ENCODE measurements at regions not wholly inside any gene's neighbourhood (a gene's known extent, or its start where the extent isn't known, plus 50 kb on each side); places are given as distances from the start of the nearest gene placed in this dataset.

DNA sequence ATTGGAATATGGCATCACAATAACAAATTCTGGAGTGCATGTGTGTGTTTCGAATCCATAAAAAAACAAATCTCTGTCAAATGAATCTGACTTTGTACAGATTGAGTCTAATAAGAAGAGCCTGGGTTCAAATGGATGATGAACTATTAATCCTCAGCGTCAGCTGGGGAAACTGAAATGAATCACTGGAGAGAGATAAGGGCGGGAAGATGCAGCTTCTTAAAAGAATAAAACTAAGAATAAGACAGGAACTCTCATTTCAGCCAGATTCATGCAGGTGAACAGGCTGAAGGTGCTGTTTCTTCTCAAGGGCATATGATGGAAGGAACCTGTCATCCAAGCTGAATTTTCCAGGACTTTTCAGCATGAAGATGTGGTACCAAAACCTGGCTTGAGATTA, 202.6 kb upstream of the TRIB2 start:
- Mint-ChIP-seq H3K4me1 (no peaks in the 10 kb centered on the region), H3K27me3 (ENCODE audit: insufficient read depth, low read depth) (no peaks in the 10 kb centered on the region), H3K4me3 (no peak overlapping the region), H3K27ac (no peak overlapping the region), H3K36me3 (no peaks in the 10 kb centered on the region), H3K9me3 (no peaks in the 10 kb centered on the region)
- Histone ChIP-seq H3K9me3 (ENCODE audit: low read depth) (no peaks in the 10 kb centered on the region), H3K27ac (no peak overlapping the region), H3K9ac (no peak overlapping the region), H3K4me2 (no peak overlapping the region), H3K79me2 (ENCODE audit: low read depth) (no peaks in the 10 kb centered on the region), H3F3A (ENCODE audit: low read depth) (no peaks in the 10 kb centered on the region), H3K4me1 (no peaks in the 10 kb centered on the region), H3K27me3 (no peaks in the 10 kb centered on the region), H4K20me1 (ENCODE audit: low read depth) (no peaks in the 10 kb centered on the region), H3K36me3 (no peaks in the 10 kb centered on the region), H3K4me3 (no peak overlapping the region), H2AFZ (replicated peaks) (no peak overlapping the region)
- TF ChIP-seq EZH2 (IDR thresholded peaks at IDR 0.05), result no peak
- TF ChIP-seq CTCF (IDR thresholded peaks at IDR 0.05), result no peak
- no peak for TF ChIP-seq EZH2phosphoT487 (IDR thresholded peaks at IDR 0.05)
- DNase-seq (ENCODE audit: low spot score), result no peak

GRCh38 chr2:12514631-12515437, 201.9 kb upstream of the TRIB2 start:
- Mint-ChIP-seq H3K4me3 (no peak overlapping the region), H3K4me1 (no peaks in the 10 kb centered on the region), H3K27me3 (ENCODE audit: insufficient read depth, low read depth) (no peaks in the 10 kb centered on the region), H3K27ac (no peak overlapping the region), H3K9me3 (no peaks in the 10 kb centered on the region), H3K36me3 (no peaks in the 10 kb centered on the region)
- no peak for DNase-seq (ENCODE audit: low spot score)
- no peaks in the 10 kb centered on the region for H3K4me1 ChIP-seq
- H2AFZ ChIP-seq (replicated peaks), result no peak overlapping the region
- no peak overlapping the region for H3K4me2 ChIP-seq
- no peaks in the 10 kb centered on the region for H3K79me2 ChIP-seq (ENCODE audit: low read depth)
- H4K20me1 ChIP-seq (ENCODE audit: low read depth), result no peaks in the 10 kb centered on the region
- TF ChIP-seq CTCF (IDR thresholded peaks at IDR 0.05) (no peak), EZH2phosphoT487 (IDR thresholded peaks at IDR 0.05) (no peak), EZH2 (IDR thresholded peaks at IDR 0.05) (no peak)
- H3F3A ChIP-seq (ENCODE audit: low read depth), result no peaks in the 10 kb centered on the region
- H3K27ac ChIP-seq, result no peak overlapping the region
- no peaks in the 10 kb centered on the region for H3K27me3 ChIP-seq
- no peaks in the 10 kb centered on the region for H3K9me3 ChIP-seq (ENCODE audit: low read depth)
- no peaks in the 10 kb centered on the region for H3K36me3 ChIP-seq
- no peak overlapping the region for H3K9ac ChIP-seq
- no peak overlapping the region for H3K4me3 ChIP-seq

GRCh38 chr2:12515871-12516270, 200.9 kb upstream of the TRIB2 start:
- no peak overlapping the region for H3K4me3 Mint-ChIP-seq
- no peaks in the 10 kb centered on the region for H3K27me3 Mint-ChIP-seq (ENCODE audit: insufficient read depth, low read depth)
- Histone ChIP-seq H3K9me3 (ENCODE audit: low read depth) (no peaks in the 10 kb centered on the region), H3K79me2 (ENCODE audit: low read depth) (no peaks in the 10 kb centered on the region), H3K27ac (no peak overlapping the region), H4K20me1 (ENCODE audit: low read depth) (no peaks in the 10 kb centered on the region), H3K4me3 (no peak overlapping the region), H3K27me3 (no peaks in the 10 kb centered on the region), H3K36me3 (no peaks in the 10 kb centered on the region), H3K9ac (no peak overlapping the region), H3K4me1 (no peaks in the 10 kb centered on the region), H3K4me2 (no peak overlapping the region), H2AFZ (replicated peaks) (no peak overlapping the region), H3F3A (ENCODE audit: low read depth) (no peaks in the 10 kb centered on the region)
- H3K36me3 Mint-ChIP-seq, result no peaks in the 10 kb centered on the region
- TF ChIP-seq EZH2phosphoT487 (IDR thresholded peaks at IDR 0.05), result no peak
- no peak for TF ChIP-seq EZH2 (IDR thresholded peaks at IDR 0.05)
- DNase-seq (ENCODE audit: low spot score), result no peak
- H3K9me3 Mint-ChIP-seq, result no peaks in the 10 kb centered on the region
- no peak overlapping the region for H3K27ac Mint-ChIP-seq
- no peaks in the 10 kb centered on the region for H3K4me1 Mint-ChIP-seq

DNA sequence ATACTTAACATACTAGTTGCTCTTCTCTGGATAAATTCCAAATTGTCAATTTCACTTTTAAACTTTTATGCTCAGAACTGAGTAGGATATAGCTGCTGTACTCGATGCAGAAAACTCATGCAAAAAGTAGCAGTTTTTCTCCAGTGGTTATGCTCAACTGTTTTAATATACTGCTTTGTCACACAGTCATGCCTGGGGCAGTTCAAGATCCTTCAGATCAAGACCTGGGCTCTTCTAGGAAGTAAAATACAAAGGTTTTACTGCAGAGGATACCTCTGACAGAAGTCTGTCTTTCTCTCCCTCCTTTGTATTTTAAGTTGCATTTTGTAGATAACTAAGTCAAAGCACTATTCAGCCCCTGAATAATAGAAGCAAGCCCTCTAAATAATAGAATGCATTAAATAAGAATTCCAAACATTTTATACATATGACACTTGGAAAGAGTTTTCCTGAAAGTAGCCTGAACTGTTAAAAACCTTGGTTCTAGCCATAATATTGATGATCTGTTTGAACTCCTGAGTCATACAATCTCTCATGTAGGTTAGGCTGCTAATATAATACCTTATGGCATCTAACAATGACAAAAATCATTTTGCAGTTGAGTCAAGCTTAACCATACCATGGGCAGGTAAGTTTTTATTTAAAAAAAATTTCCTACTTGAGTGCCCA, 183.3 kb upstream of the TRIB2 start:
- Histone ChIP-seq H3K4me3 (no peak overlapping the region), H4K20me1 (ENCODE audit: low read depth) (no peaks in the 10 kb centered on the region), H2AFZ (replicated peaks) (no peak overlapping the region), H3K27me3 (no peaks in the 10 kb centered on the region), H3K9me3 (ENCODE audit: low read depth) (no peaks in the 10 kb centered on the region), H3F3A (ENCODE audit: low read depth) (no peaks in the 10 kb centered on the region), H3K9ac (no peak overlapping the region), H3K4me2 (no peak overlapping the region), H3K27ac (no peak overlapping the region), H3K36me3 (no peaks in the 10 kb centered on the region), H3K79me2 (ENCODE audit: low read depth) (no peaks in the 10 kb centered on the region), H3K4me1 (peaks cover 7% of the 10 kb centered on the region)
- Mint-ChIP-seq H3K9me3 (no peaks in the 10 kb centered on the region), H3K27ac (no peak overlapping the region), H3K4me1 (peaks cover 12% of the 10 kb centered on the region), H3K36me3 (no peaks in the 10 kb centered on the region), H3K27me3 (ENCODE audit: insufficient read depth, low read depth) (no peaks in the 10 kb centered on the region), H3K4me3 (no peak overlapping the region)
- DNase-seq (ENCODE audit: low spot score), result no peak
- TF ChIP-seq EZH2 (IDR thresholded peaks at IDR 0.05), result no peak
- TF ChIP-seq EZH2phosphoT487 (IDR thresholded peaks at IDR 0.05), result no peak
- no peak for TF ChIP-seq CTCF (IDR thresholded peaks at IDR 0.05)
